HG03064 (cell line): ENCODE measurements at regions not wholly inside any gene's neighbourhood (a gene's known extent, or its start where the extent isn't known, plus 50 kb on each side); places are given as distances from the start of the nearest gene placed in this dataset.
"Not testable (repeated sequence)": the region's sequence is repeated elsewhere in the genome, so short reads cannot be mapped to it uniquely, and the experiment has no call there.

Experiments used
- ATAC-seq: cut with Tn5 transposase; IDR thresholded peaks from one replicate; pipeline ENCODE4 v1.9.1; 2021; ENCODE audit warnings: low read depth; ENCODE audit not compliant: unreplicated experiment

DNA sequence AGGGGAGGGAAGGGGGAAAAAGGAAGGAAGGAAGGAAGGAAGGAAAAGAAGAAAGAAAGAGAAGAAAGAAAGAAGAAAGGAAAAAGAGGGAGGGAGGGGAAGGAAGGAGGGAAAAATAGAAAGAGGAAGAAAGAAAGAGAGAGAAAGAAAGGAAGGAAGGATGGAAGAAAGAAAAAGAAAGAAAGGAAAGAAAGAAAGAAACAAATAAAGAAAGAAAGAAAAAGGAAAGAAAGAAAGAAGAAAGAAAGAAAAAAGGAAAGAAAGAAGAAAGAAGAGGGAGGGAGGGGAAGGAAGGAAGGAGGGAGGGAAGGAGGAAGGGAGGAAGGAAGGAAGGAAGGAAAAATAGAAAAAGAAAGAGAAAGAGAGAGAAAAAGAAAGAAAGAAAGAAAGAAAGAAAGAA lies 315.8 kb upstream of the PIK3C3 start:
- no peak for ATAC-seq

DNA sequence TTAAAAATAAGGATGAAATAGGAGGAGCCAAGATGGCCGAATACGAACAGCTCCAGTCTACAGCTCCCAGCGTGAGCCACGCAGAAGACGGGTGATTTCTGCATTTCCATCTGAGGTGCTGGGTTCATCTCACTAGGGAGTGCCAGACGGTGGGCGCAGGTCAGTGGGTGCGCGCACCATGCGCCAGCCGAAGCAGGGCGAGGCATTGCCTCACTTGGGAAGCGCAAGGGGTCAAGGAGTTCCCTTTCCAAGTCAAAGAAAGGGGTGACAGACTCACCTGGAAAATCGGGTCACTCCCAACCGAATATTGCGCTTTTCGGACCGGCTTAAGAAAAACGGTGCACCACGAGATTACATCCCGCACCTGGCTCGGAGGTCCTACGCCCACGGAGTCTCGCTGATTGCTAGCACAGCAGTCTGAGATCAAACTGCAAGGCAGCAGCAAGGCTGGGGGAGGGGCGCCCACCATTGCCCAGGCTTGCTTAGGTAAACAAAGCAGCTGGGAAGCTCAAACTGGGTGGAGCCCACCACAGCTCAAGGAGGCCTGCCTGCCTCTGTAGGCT lies 323.2 kb upstream of the PIK3C3 start:
- not testable (repeated sequence) for ATAC-seq

DNA sequence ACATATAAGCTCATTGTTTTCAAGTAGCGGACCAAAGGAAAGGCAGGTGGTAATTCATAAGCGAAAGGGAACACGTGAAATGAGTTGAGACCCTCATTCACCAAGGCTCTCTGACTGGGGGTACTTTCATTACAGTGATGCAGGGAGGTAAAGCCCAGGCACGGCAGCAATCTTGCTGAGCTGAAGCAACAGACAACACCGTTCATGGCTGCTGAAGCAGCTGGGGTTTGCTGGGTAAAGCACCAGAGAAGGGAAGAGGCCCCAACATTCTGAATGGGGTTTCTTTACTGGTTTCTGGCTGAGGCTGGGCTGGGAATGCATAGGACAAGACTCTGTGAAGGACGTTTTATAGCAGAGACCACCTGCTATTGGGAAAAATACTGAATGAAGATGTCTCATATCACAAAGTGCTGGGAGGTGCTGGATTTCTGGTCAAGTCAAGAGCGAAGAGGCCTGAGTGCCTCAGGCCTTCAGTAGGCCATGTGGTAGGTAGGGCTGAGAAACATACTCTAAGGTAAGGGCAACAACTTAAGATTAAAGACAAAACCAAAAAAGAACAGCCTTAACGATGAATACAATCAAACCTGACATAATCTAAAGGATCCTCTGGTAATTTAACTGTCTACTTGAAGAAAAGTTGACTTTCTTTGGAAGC lies 324.7 kb upstream of the PIK3C3 start:
- no peak for ATAC-seq

DNA sequence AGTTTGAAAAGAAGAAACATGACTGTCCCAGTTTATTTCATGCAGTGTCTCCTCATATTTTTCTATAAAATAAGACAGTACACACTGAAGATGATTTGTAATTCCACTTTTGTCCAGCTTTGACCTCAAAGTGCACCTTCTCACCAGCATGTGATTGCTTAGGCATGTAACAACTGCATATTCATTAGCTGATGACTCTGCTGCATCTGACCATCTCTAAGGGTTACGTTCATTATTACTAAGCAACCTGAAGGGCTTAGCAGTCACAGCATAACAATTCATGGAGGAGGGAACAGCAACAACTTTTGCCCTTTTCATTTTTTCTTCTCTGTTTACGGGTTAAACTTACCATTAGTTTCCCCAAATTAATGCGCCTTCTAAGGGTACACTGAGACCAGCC lies 330.6 kb upstream of the PIK3C3 start:
- ATAC-seq, result no peak

DNA sequence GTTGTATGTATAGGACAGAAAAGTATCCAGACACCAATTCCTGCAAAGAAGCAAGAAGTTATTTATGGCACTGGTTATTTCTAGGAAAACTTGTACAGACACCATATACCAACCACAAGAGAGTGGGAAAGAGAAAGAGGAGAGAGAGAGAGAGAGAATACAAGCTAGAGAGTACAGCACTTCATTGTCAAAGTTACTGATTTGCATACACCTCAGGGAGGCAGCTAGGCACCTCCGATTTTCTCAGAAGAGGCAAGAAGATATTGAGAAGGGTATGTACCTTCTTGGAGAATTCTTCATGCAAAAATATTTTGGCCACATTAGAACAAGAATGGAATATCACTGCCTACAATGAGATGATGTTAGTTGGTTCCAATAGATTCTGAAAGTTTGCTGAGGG lies 333.9 kb upstream of the PIK3C3 start:
- ATAC-seq, result no peak

DNA sequence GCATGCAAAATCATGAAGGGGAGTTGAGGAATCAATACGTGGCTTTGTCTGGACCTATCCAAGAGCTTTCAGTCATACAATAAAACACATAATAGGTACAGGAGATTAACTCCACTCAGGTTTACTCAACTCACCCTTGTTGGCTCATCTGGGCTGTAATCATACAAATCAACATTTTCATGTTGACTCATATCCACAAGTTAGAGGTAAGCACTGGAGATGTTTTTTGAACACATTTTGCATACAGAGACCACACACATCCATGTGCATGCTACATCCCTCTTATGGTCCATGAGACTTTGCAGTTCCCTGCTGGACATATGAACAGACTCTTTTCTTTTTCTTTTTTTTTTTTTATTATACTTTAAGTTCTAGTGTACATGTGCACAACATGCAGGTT lies 336.9 kb upstream of the PIK3C3 start:
- ATAC-seq, result no peak

DNA sequence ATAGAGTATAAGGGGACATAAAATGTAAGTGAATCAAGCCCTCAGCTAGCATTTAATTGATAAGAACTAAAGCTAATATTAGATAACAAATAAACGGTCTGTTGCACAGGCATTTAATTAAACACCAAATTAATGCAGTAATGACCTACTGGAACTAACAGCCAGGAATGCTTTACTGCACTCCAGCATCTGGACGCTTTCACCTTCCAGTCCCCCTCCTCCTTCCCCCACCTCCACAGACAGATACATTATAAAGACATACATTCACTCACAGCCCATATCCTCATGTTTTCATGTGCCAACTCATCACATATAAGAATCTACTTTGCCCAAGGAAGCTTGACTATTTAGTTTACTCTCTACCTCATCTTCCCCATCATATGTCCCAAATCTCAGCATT lies 337.4 kb upstream of the PIK3C3 start:
- ATAC-seq, result no peak

DNA sequence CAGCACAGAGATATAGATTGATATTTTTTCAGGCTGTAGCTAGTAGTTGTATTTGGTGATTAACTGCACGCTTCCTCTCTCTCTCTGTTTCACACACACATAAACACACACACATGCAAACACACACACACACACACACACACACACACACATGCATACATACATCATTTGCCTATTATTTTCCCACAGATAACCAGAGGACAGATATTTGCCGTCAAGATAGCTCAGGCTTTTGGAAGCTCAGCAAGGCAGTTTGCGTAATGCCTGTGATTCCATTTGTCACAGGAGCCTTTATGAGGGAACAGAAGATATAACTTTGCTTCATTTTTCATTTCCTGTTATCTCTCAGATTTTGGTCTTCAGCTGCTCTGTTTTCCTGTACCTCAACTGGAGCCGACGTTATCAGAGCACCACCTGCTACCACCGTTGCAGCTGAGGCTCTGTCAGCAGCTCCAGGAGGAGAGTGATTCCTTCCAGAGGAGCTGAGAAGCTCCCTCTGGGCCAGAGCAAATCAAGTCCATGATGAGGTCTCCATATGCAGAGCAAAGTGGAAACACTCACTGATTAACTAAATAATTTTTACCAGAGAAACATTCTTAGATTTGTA lies 341.9 kb upstream of the PIK3C3 start:
- ATAC-seq, result no peak

DNA sequence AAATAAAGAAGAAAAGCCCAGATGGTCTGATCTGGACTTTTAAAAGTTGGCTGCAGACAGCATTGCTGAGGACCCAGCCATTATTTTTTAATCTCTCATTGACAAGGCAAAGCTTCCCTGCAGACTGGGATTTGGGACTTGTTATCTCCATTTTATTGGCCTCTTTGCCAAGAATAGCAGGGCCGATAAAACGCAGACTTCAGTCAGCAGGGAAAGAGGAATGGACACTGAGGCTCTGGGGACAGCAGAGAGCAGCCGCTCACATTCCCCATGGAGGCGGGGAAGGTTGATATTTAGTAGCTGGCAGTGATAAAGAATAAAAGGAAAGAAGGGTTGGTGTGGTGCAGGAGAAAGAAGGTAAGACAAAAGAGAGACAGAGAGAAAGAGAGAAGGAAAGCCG lies 350.1 kb upstream of the PIK3C3 start:
- no peak for ATAC-seq

DNA sequence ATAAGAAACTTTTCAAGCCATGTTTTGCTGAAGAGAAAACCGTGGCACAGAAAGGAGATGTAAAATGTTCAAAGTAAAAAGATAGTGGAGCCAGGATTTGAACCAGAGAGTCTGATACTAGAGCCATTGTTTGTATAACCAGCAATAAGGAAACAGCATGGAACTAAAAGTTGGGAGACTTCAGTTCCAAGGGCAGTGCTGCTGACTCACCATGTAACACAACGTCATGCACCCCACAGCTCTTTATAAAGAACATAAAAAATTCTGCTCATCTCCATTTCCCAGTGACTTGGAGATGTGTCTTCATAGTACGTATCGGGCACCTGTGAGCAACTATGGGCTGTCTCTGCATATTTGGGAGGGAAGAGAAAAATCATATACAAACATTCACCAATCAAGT lies 353.0 kb upstream of the PIK3C3 start:
- ATAC-seq, result no peak

DNA sequence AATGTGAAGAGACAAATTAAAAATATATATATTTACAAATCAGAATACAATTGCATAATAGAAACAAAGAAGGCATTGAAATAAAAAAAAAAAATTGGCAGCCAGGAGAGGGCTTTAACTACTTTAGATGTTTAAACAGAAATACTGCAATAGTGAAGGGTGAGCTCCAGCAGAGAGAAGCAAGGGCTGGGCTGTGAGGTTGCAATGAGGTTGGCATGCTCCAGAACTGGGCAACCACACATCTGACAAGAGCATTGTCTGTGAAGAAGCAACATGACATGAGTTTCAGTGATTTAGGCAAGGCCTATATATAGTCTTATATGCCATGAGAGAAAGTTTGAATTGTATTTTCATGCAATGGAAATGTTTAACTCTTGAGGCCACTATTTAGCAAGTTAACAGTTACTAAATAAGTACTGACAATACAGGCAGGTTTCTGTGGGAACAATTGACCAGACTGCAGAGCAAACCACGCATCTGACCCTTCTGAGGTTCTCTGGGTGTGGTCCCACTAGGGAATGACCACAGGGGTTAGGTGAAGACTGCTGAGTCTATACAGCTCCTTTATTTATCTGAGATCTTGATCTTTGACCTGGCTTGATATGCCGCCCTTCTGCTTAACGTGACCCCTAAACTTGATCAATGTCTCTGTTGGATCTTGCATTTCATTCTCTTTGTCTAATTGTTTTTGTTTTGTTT lies 354.2 kb upstream of the PIK3C3 start:
- ATAC-seq, result no peak

DNA sequence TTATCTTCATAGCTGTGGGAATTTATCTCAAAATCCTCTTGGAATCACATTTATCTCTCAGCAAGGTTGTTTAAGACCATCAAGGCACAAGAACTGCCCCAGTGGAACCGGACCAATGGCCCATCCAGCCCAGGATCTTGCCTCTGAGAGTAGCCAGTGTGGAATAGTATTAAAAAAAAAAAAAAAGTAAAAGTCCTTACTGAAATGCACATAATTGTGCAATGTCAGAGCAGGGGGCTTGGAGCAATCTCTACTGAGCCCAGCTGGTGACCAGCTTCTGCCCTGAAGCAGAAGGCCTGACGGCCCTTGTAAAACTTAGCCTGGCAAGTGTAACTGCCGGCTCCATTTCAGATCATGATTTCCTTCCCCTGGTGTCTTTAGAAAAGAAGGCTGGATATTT lies 355.6 kb upstream of the PIK3C3 start:
- no peak for ATAC-seq

DNA sequence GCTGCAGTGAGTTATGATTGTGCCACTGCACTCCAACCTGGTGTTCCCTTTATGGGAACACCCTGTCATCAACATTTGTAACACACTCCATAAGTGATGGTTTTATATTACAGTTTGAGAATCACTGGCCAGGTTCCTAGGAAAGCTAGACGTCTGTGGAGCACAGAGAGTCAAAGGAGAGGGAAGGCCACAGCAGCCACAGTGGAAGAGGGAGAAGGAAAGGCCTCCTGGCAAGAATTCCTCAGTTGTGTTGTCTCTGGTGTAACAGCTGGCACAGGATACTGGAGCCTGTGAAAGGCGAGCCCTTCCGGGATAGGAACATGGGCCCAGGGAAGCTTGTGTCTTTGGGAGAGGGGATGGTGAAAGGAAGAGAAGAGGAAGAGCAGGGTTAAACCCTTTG lies 360.5 kb upstream of the PIK3C3 start:
- no peak for ATAC-seq

DNA sequence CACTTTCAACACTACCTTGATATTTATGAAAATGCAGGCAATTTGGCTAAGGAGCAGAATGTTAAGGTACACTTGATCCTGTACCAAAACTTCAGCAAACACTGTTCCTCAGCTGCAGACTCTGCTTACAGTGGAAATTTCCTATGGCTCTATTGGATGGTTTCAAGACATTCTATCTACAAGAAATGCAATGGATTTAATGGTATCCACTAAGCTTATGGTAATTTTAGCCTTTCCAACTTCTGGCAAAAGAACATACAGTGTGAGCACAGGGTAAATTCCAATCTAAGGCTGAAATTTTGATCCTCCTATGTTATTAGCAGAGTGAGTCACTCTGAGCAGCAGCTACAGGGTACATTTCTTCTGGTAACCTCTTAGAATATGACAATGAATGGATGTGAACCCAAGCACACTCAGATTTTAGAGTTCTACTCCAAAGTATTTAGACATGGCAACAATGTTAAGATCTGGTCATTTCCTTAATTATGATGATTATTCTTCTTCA lies 361.8 kb upstream of the PIK3C3 start:
- ATAC-seq, result no peak

DNA sequence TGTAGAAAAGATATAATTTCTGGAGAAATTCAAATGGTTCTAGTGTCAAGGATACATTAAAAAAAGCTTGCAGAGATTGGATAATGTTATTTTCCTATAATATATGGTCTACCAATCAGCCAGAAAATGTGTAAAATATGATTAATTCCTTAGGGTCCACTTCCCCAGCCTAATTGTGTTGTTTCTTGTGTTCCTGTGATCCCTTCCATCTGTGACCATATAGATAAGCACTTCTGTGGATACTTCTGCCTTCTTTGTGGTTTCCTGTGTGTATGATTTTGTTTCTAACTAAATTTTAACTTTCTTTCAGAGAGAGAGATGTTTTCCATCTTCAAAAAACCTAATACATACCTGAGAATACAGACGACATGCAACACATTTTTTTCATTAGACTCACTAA lies 367.1 kb upstream of the PIK3C3 start:
- no peak for ATAC-seq

DNA sequence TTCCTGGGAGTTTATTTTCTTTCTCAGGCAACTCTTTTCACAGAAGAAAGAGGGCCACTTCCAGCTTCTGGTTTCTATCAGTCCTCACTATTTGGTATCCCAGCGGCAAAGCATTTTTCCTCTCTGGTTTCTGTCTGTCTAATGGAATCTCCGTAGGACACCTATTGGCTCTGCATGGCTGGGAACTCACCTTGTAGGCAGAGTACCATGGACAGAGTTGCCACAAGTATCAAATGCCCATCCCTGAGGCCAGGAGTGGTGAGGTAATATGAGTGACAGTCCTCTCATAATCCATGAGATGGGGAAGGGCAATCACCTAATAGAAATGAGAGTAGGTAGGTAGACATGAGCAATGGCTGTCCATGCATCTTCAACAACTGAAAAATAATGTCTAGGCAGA lies 369.5 kb upstream of the PIK3C3 start:
- ATAC-seq, result no peak

DNA sequence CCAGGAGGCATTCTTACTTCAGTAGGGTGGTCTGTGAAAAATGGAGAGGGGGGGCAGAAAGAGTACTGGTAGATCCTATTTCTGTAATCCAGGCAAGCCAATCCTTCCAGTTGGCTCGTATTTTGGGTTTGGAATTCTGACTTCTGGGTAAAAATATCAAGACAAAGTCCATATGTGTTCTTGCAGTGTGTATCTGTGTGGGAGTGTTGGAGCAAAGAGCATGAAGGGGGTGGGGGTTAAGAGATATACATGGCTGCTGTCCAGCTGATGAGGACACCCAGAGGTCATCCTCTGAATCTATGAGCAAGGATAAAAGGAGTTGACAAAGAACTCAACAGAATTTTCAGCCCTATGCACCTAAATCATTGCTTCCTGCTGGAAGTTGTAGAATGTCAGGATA lies 375.8 kb upstream of the PIK3C3 start:
- no peak for ATAC-seq

DNA sequence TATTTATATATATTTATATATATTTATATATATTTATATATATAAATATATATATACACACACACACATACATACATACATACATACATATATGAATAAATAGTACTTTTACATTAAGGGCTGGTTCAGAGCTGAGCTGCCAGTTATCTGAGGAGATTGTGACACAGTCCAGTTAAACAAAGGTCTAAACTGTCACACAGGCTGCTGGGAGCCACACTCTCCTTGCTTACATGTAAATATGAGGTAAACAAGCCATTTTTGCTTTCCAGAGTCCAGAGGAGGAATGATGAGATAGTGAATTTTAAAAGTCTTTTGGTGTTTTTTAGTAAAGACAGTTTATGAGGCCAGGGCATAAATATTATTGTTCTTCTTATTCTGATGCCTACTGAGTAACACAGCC lies 377.5 kb upstream of the PIK3C3 start:
- ATAC-seq, result no peak

DNA sequence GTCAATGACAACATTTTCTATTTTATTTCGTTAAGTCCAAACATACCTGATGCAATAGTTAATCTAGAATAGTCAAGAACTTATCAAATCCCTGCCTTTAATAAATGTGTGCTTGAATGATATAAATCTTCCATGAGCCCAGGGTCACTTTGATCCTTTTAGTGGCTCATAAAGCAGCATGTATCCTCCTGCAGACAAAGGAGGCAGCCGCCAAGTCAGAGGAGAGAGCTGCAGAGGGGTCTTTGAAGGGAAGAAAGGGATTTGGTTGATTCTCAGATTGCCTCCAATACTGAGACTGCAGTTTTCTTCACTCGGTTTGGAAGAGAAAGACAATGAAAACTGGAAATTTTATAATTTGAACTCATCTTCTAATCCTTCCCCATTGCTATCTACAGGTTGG lies 378.4 kb upstream of the PIK3C3 start:
- no peak for ATAC-seq

DNA sequence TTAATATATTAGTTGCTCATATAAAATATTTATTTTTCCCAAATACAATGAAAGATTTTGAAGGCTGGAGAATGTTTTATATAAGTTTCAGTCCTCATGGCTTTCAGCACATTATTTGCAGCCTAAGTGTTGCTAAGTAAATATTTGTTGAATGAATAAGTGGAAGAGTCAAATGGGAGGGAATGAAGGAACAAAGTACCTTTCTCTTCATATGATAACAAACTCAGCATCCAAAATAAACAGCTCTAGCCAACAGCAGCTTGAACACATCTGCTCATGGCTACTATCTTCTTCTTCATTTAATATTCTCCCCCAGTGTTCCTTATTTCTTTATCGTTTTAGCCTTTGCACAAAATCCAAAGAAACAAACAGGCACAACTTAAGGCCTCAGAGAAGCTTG lies 385.2 kb upstream of the PIK3C3 start:
- ATAC-seq, result no peak

DNA sequence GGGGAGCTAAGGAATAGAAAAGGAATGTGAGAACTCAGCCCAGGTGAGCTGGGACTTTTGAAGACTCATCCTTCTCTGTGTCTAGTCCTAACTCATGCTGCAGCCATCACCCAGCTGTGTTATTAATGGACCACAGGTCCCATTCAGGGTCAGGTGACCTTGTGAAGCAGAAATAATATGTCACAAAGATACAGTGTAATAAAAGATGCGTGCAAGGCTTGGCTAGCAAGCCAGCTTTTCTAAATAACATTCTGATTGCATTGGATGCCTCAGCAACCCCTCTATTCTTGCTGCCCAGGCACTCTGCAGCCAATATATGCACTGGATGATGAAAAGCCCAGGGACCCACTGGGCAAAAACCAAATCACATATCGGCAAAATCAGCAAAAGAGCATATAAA lies 393.1 kb upstream of the PIK3C3 start:
- ATAC-seq, result no peak

DNA sequence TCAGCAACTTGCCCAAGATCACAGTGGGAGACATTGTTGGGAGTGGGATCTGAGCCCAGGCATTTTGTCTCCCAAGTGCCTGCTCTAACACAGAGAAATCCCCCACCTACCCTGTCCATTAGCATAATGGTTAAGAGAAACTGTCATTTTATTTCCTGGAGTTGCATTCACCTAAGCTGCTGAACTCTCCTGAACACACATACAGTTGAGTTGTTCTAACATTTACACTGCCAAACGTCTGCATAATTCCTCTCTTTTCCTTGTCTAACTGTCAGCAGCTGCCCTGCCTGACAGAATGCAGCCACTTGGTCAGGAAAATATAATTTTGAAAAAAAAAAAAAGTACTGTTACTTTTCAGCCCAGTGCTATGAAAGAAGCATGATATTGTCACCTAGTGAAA lies 396.3 kb upstream of the PIK3C3 start:
- no peak for ATAC-seq
